Activated CD4-positive, alpha-beta T cell treated with anti-CD3 and anti-CD28 coated beads, Interleukin-10, Interleukin-2, amounts not matched to agents 100 ng/mL and 50 ng/mL, durations not matched to agents 16 hours and 8 hours (primary cell): ENCODE measurements at regions not wholly inside any gene's neighbourhood (a gene's known extent, or its start where the extent isn't known, plus 50 kb on each side); places are given as distances from the start of the nearest gene placed in this dataset.
"Not testable (repeated sequence)": the region's sequence is repeated elsewhere in the genome, so short reads cannot be mapped to it uniquely, and the experiment has no call there.

Source experiments
- DNase-seq: peaks from one replicate; pipeline ENCODE4 v3.0.0-alpha.2; 2020

GRCh38 chr14:44385296-44385695, 121.8 kb downstream of the FSCB start:
- DNase-seq, result not testable (repeated sequence)

GRCh38 chr14:44384601-44385293, 122.3 kb downstream of the FSCB start:
- not testable (repeated sequence) for DNase-seq

GRCh38 chr14:44384093-44384492, 123.0 kb downstream of the FSCB start:
- DNase-seq, result no peak

GRCh38 chr14:44383636-44384035, 123.4 kb downstream of the FSCB start:
- DNase-seq, result no peak

GRCh38 chr14:44379292-44379977, 127.6 kb downstream of the FSCB start:
- no peak for DNase-seq

- no peak for DNase-seq
Observed at GRCh38 chr14:44374906-44375305, 132.2 kb downstream of the FSCB start.

- DNase-seq, result no peak
Observed at GRCh38 chr14:44372807-44373489, 134.1 kb downstream of the FSCB start.

GRCh38 chr14:44372231-44372630, 134.9 kb downstream of the FSCB start:
- no peak for DNase-seq

- no peak for DNase-seq
Observed at GRCh38 chr14:44370727-44371126, 136.4 kb downstream of the FSCB start.

- DNase-seq, result no peak
Observed at GRCh38 chr14:44369401-44370123, 137.5 kb downstream of the FSCB start.

- no peak for DNase-seq
Observed at GRCh38 chr14:44361083-44361482, 146.0 kb downstream of the FSCB start.

- no peak for DNase-seq
Observed at GRCh38 chr14:44353805-44354204, 153.3 kb downstream of the FSCB start.

- no peak for DNase-seq
Observed at GRCh38 chr14:44352201-44352600, 154.9 kb downstream of the FSCB start.

- DNase-seq, result no peak
Observed at GRCh38 chr14:44347316-44347715, 159.8 kb downstream of the FSCB start.

GRCh38 chr14:44341116-44341515, 166.0 kb downstream of the FSCB start:
- DNase-seq, result no peak

GRCh38 chr14:44339862-44340261, 167.2 kb downstream of the FSCB start:
- DNase-seq, result no peak

- DNase-seq, result no peak
Observed at GRCh38 chr14:44339231-44339630, 167.9 kb downstream of the FSCB start.

- DNase-seq, result no peak
Observed at GRCh38 chr14:44317441-44317746, 189.7 kb downstream of the FSCB start.

GRCh38 chr14:44316647-44317440, 190.2 kb downstream of the FSCB start:
- peak; percentile 79 for DNase-seq

- no peak for DNase-seq
Observed at GRCh38 chr14:44309331-44309730, 197.8 kb downstream of the FSCB start.

- no peak for DNase-seq
Observed at GRCh38 chr14:44300916-44301315, 206.2 kb downstream of the FSCB start.

- no peak for DNase-seq
Observed at GRCh38 chr14:44297437-44297836, 209.6 kb downstream of the FSCB start.
